Right lobe of liver (tissue), 4 donors: ENCODE measurements at regions not wholly inside any gene's neighbourhood (a gene's known extent, or its start where the extent isn't known, plus 50 kb on each side); places are given as distances from the start of the nearest gene placed in this dataset.

Experiments used
- POLR2A ChIP-seq: fragments of 450-650 bp; IDR thresholded peaks from one replicate; pipeline ENCODE4 v1.6.1; 2017; ENCODE audit warnings: antibody characterized with exemption, mild to moderate bottlenecking
- TF ChIP-seq, protein P1 (sequence below), 4 donors: fragments of 200-600 bp in 3 of 4; fragments of 450-650 bp in 1 of 4; IDR thresholded peaks; one replicate each; pipeline versions ENCODE4 v1.5.1 to v1.8.0; 2016 to 2022; ENCODE audit warnings: antibody characterized with exemption in 4 of 4, mild to moderate bottlenecking in 2 of 4
- donor health status: DM: no; HTN: no; CAD: no.
- donor health status: DM: no; HTN: no; CAD: no.
- donor health status: DM: no; HTN: yes; CAD: no.

DNA sequence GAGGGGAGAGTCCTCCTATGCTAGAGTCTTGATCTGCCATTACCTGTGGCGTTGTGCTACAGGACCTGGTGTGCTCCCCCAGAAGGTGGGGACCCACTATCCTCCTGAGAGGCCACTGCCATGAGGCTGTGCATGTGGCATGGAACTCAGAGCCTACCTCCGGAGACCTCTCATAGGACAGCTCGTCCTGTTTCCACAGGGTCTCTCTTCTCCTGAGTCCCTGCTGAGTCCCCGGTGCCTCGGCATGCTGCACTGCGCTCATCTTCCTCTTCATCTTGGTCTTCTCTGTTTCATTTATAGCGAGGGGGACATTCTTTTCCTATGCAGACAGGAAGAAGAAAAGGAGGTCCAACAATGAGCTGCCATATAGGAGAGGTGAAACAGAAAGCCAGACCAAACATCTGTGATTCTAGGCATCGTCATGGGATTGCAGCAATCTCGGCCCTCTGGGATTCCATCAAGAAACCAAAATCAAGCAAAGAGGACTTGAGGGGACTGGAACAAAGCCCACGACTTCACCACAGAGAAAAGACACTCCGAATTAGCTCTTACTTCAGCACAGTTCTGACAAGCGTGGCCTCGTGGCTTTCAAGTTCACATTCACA, 83.7 kb downstream of the KCNF1 start:
- TF ChIP-seq, protein P1, sequence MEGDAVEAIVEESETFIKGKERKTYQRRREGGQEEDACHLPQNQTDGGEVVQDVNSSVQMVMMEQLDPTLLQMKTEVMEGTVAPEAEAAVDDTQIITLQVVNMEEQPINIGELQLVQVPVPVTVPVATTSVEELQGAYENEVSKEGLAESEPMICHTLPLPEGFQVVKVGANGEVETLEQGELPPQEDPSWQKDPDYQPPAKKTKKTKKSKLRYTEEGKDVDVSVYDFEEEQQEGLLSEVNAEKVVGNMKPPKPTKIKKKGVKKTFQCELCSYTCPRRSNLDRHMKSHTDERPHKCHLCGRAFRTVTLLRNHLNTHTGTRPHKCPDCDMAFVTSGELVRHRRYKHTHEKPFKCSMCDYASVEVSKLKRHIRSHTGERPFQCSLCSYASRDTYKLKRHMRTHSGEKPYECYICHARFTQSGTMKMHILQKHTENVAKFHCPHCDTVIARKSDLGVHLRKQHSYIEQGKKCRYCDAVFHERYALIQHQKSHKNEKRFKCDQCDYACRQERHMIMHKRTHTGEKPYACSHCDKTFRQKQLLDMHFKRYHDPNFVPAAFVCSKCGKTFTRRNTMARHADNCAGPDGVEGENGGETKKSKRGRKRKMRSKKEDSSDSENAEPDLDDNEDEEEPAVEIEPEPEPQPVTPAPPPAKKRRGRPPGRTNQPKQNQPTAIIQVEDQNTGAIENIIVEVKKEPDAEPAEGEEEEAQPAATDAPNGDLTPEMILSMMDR (IDR thresholded peaks at IDR 0.05) = no peak
- TF ChIP-seq POLR2A = no peak
